Activated B cell treated with CpG ODN at 0.5 μM for 24 hours (primary cell): ENCODE measurements at regions not wholly inside any gene's neighbourhood (a gene's known extent, or its start where the extent isn't known, plus 50 kb on each side); places are given as distances from the start of the nearest gene placed in this dataset.

Source experiments
- ATAC-seq: fragments of 200-7000 bp; cut with Tn5 transposase; one replicate; pipeline ENCODE4 v1.10.0; 2021; ENCODE audit warnings: low read depth, mild to moderate bottlenecking, moderate library complexity
- CTCF ChIA-PET: fragments of 350-600 bp; sonication (Branson Sonifier 250); formaldehyde crosslinking; loops from one replicate; lab custom pipeline; 2021; ENCODE audit warnings: antibody characterized with exemption; lab: Charles Lee
- POLR2A ChIA-PET: fragments of 350-600 bp; sonication (Branson Sonifier 250); formaldehyde crosslinking; loops from one replicate; lab custom pipeline; 2021; ENCODE audit warnings: antibody characterized with exemption; lab: Charles Lee
- DNase-seq: peaks from one replicate; pipeline ENCODE4 v3.0.0; 2022
- H3K27ac Mint-ChIP-seq: one replicate; pipeline ENCODE4 v1.8.0; 2020; ENCODE audit warnings: mixed read lengths
- H3K27me3 Mint-ChIP-seq: one replicate; pipeline ENCODE4 v1.8.0; 2021; ENCODE audit warnings: mixed read lengths
- H3K36me3 Mint-ChIP-seq: one replicate; pipeline ENCODE4 v1.8.0; 2021; ENCODE audit warnings: low read depth, mixed read lengths
- H3K4me1 Mint-ChIP-seq: one replicate; pipeline ENCODE4 v1.8.0; 2021; ENCODE audit warnings: mixed read lengths
- H3K4me3 Mint-ChIP-seq: one replicate; pipeline ENCODE4 v1.8.0; 2020; ENCODE audit warnings: mild to moderate bottlenecking, mixed read lengths
- H3K9me3 Mint-ChIP-seq: one replicate; pipeline ENCODE4 v1.8.0; 2020; ENCODE audit warnings: mixed read lengths
- CTCF ChIP-seq: fragments of 200-600 bp; IDR thresholded peaks from one replicate; pipeline ENCODE4 v1.8.0; 2022; ENCODE audit warnings: antibody characterized with exemption, mild to moderate bottlenecking
- intact Hi-C: fragments of 100-400 bp; cut with micrococcal nuclease; formaldehyde crosslinking; loops from one replicate; pipeline ENCODE4 v1.15.1; 2024

- CTCF ChIA-PET = interaction anchor here (0.7 to 6.5 kb wide), 9 partner anchors 12 to 656 kb away, joined by 3 to 162 read pairs (median 4); no protein-coding TSS in a partner anchor
- Mint-ChIP-seq H3K4me1 (peaks cover 22% of the 10 kb centered on the region), H3K4me3 (no peak overlapping the region), H3K9me3 (no peaks in the 10 kb centered on the region), H3K27ac (peak overlapping the region; percentile 36), H3K27me3 (no peaks in the 10 kb centered on the region), H3K36me3 (peaks cover 84% of the 10 kb centered on the region)
- POLR2A ChIA-PET = interaction anchor here (1.2 to 1.7 kb wide), 3 partner anchors 15 to 90 kb away, joined by 3 to 6 read pairs (median 4); partner anchors contain the start of gene GLRX5
- DNase-seq = no peak
- intact Hi-C loops = loop anchor here (5.0 to 10.0 kb wide), 2 partner anchors 270 to 328 kb away; partner anchors contain the start of gene TCL1A
- TF ChIP-seq CTCF = no peak
- ATAC-seq = no peak
Measured at GRCh38 chr14:95444132-95445129, 72.0 kb downstream of the SYNE3 start.

GRCh38 chr14:95442633-95443021, 73.8 kb downstream of the SYNE3 start:
- Mint-ChIP-seq H3K27me3 (no peaks in the 10 kb centered on the region), H3K9me3 (no peaks in the 10 kb centered on the region), H3K4me3 (no peak overlapping the region), H3K36me3 (peaks cover 82% of the 10 kb centered on the region), H3K27ac (peak overlapping the region; percentile 78), H3K4me1 (peaks cover 34% of the 10 kb centered on the region)
- ATAC-seq (peak; percentile 91), DNase-seq (peak; percentile 55)
- CTCF ChIA-PET = interaction anchor here (0.7 to 6.5 kb wide), 28 partner anchors 8 to 569 kb away, joined by 3 to 162 read pairs (median 5); partner anchors contain the start of genes GLRX5 and SYNE3
- POLR2A ChIA-PET = interaction anchor here (1.0 to 1.9 kb wide), 6 partner anchors 76 to 94 kb away, joined by 3 to 16 read pairs (median 6); no protein-coding TSS in a partner anchor
- no peak for TF ChIP-seq CTCF
- intact Hi-C loops = loop anchor here (1.0 to 10.0 kb wide), 6 partner anchors 38 to 552 kb away; partner anchors contain the start of gene TCL1A

- ATAC-seq = no peak
- Mint-ChIP-seq H3K4me1 (peaks cover 39% of the 10 kb centered on the region), H3K36me3 (peaks cover 82% of the 10 kb centered on the region), H3K4me3 (no peak overlapping the region), H3K27ac (peak overlapping the region; percentile 78), H3K27me3 (no peaks in the 10 kb centered on the region), H3K9me3 (no peaks in the 10 kb centered on the region)
- CTCF ChIA-PET = interaction anchor here (0.7 to 6.5 kb wide), 28 partner anchors 8 to 569 kb away, joined by 3 to 162 read pairs (median 5); partner anchors contain the start of genes GLRX5 and SYNE3
- intact Hi-C loops = loop anchor here (1.0 to 10.0 kb wide), 6 partner anchors 38 to 552 kb away; partner anchors contain the start of gene TCL1A
- POLR2A ChIA-PET = interaction anchor here (1.0 to 1.9 kb wide), 7 partner anchors 74 to 94 kb away, joined by 3 to 16 read pairs (median 5); partner anchors contain the start of gene SYNE3
- DNase-seq = no peak
- TF ChIP-seq CTCF = no peak
Measured at GRCh38 chr14:95442016-95442632, 74.3 kb downstream of the SYNE3 start.

GRCh38 chr14:95440951-95441350, 75.5 kb downstream of the SYNE3 start:
- ATAC-seq = no peak
- H3K4me1 Mint-ChIP-seq = peaks cover 44% of the 10 kb centered on the region
- H3K36me3 Mint-ChIP-seq = peaks cover 84% of the 10 kb centered on the region
- intact Hi-C loops = loop anchor here (5.0 to 10.0 kb wide), 2 partner anchors 274 to 331 kb away; partner anchors contain the start of gene TCL1A
- no peak for TF ChIP-seq CTCF
- no peak overlapping the region for H3K27ac Mint-ChIP-seq
- ChIA-PET CTCF (interaction anchor here (1.2 to 6.5 kb wide), 5 partner anchors 12 to 86 kb away, joined by 4 to 162 read pairs (median 15); partner anchors contain the start of gene SYNE3), POLR2A (no interaction called here)
- no peak overlapping the region for H3K4me3 Mint-ChIP-seq
- DNase-seq = no peak
- no peaks in the 10 kb centered on the region for H3K27me3 Mint-ChIP-seq
- H3K9me3 Mint-ChIP-seq = no peaks in the 10 kb centered on the region
